Lung (tissue), 11 donors: ENCODE measurements at regions not wholly inside any gene's neighbourhood (a gene's known extent, or its start where the extent isn't known, plus 50 kb on each side); places are given as distances from the start of the nearest gene placed in this dataset.

Experiments
- ATAC-seq: fragments of 200-7000 bp; cut with Tn5 transposase; one replicate; pipeline ENCODE4 v1.9.1; 2020; ENCODE audit warnings: moderate number of reproducible peaks; ENCODE audit not compliant: insufficient read depth, low FRiP score
- DNase-seq, 3 donors: peaks; one replicate each; pipeline ENCODE4 v3.0.0-alpha.2; 2013 to 2017
- H3K27ac ChIP-seq, 2 donors: one replicate each; pipeline ENCODE4 v1.5.1; 2013; ENCODE audit warnings: mild to moderate bottlenecking in 2 of 2, moderate library complexity in 2 of 2, control low read depth in 1 of 2, inconsistent platforms in 1 of 2, low read depth in 1 of 2, low read length in 1 of 2
- H3K27me3 ChIP-seq, 3 donors: one replicate each; pipeline ENCODE4 v1.5.1; 2013; ENCODE audit warnings: low read length in 2 of 3; ENCODE audit not compliant: control insufficient read depth in 3 of 3, insufficient read depth in 3 of 3
- H3K36me3 ChIP-seq, 4 donors: one replicate each; pipeline ENCODE4 v1.5.1; 2013; ENCODE audit warnings: low read length in 4 of 4, mild to moderate bottlenecking in 1 of 4, moderate library complexity in 1 of 4; ENCODE audit not compliant: control insufficient read depth in 4 of 4, insufficient read depth in 4 of 4
- H3K4me1 ChIP-seq, 5 donors: one replicate each; pipeline ENCODE4 v1.5.1; 2013; ENCODE audit warnings: low read length in 5 of 5, mild to moderate bottlenecking in 2 of 5, moderate library complexity in 1 of 5; ENCODE audit not compliant: control insufficient read depth in 5 of 5, insufficient read depth in 5 of 5
- H3K4me3 ChIP-seq: one replicate; pipeline ENCODE4 v1.5.1; 2013; ENCODE audit warnings: mild to moderate bottlenecking, control low read depth, moderate library complexity
- H3K9ac ChIP-seq, 2 donors: one replicate each; pipeline ENCODE4 v1.5.1; 2013; ENCODE audit warnings: low read length in 2 of 2, control low read depth in 1 of 2; ENCODE audit not compliant: insufficient read depth in 1 of 2
- H3K9me3 ChIP-seq, 4 donors: one replicate each; pipeline ENCODE4 v1.5.1; 2013; ENCODE audit warnings: low read length in 3 of 4, mild to moderate bottlenecking in 1 of 4, moderate library complexity in 1 of 4; ENCODE audit not compliant: control insufficient read depth in 4 of 4, insufficient read depth in 3 of 4
- CTCF ChIP-seq: IDR thresholded peaks from 2 replicates; pipeline ENCODE4 v1.5.1; 2012; ENCODE audit warnings: mild to moderate bottlenecking; ENCODE audit errors: control extremely low read depth, extremely low read depth
- WGBS, 2 donors: extraction: QIAGEN DNeasy Blood & Tissue Kit; methylation state at CpG; one replicate each; pipeline ENCODE4 v1.1.7; 2013; 5-methylcytosine and 5-hydroxymethylcytosine counted together
- donor health status: control.
- donor health status: control.
- donor health status: Bipolar disorder and iron deficiency.
- donor health status: healthy.
- donor health status: DM: yes; HTN: yes; CAD: no.

GRCh38 chr17:79420318-79421243 is 190.3 kb downstream of the RBFOX3 start:
- no peak overlapping the region for H3K27ac ChIP-seq
- no peaks in the 10 kb centered on the region for H3K4me1 ChIP-seq
- H3K4me3 ChIP-seq: no peak overlapping the region
- H3K36me3 ChIP-seq: no peaks in the 10 kb centered on the region
- peaks cover 0 to 2% (median 0%) of the 10 kb centered on the region in 4 donors for H3K9me3 ChIP-seq
- WGBS, 2 donors: 58 to 61% methylated on average over 19 of the region's 19 CpGs
- no peak overlapping the region for H3K9ac ChIP-seq
- ATAC-seq (no peak), DNase-seq (no peak)
- TF ChIP-seq CTCF: no peak
- peaks cover 0 to 10% (median 6%) of the 10 kb centered on the region in 3 donors for H3K27me3 ChIP-seq

GRCh38 chr17:79417476-79417988 is 193.3 kb downstream of the RBFOX3 start:
- Histone ChIP-seq H3K9ac (no peak overlapping the region), H3K36me3 (no peaks in the 10 kb centered on the region), H3K27me3 (peaks cover 2 to 23% (median 6%) of the 10 kb centered on the region in 3 donors), H3K27ac (no peak overlapping the region), H3K4me1 (peaks cover 0 to 3% (median 0%) of the 10 kb centered on the region in 5 donors), H3K9me3 (peaks cover 0 to 2% (median 0%) of the 10 kb centered on the region in 4 donors), H3K4me3 (no peak overlapping the region)
- no peak for ATAC-seq
- WGBS, 2 donors: 81 to 89% methylated on average over 14 of the region's 14 CpGs
- TF ChIP-seq CTCF: no peak
- no peak for DNase-seq

GRCh38 chr17:79415909-79416308 is 194.9 kb downstream of the RBFOX3 start:
- Histone ChIP-seq H3K4me1 (peaks cover 0 to 3% (median 0%) of the 10 kb centered on the region in 5 donors), H3K9me3 (peaks cover 0 to 2% (median 0%) of the 10 kb centered on the region in 4 donors), H3K36me3 (no peaks in the 10 kb centered on the region), H3K4me3 (no peak overlapping the region), H3K27ac (no peak overlapping the region), H3K9ac (no peak overlapping the region), H3K27me3 (peaks cover 6 to 34% (median 10%) of the 10 kb centered on the region in 3 donors)
- WGBS, 2 donors: 70 to 71% methylated on average over 9 of the region's 9 CpGs
- no peak for DNase-seq
- no peak for ATAC-seq
- no peak for TF ChIP-seq CTCF
